ENCODE measurements at regions not wholly inside any gene's neighbourhood (a gene's known extent, or its start where the extent isn't known, plus 50 kb on each side); places are given as distances from the start of the nearest gene placed in this dataset.
"Not testable (repeated sequence)": the region's sequence is repeated elsewhere in the genome, so short reads cannot be mapped to it uniquely, and the experiment has no call there.

DNA sequence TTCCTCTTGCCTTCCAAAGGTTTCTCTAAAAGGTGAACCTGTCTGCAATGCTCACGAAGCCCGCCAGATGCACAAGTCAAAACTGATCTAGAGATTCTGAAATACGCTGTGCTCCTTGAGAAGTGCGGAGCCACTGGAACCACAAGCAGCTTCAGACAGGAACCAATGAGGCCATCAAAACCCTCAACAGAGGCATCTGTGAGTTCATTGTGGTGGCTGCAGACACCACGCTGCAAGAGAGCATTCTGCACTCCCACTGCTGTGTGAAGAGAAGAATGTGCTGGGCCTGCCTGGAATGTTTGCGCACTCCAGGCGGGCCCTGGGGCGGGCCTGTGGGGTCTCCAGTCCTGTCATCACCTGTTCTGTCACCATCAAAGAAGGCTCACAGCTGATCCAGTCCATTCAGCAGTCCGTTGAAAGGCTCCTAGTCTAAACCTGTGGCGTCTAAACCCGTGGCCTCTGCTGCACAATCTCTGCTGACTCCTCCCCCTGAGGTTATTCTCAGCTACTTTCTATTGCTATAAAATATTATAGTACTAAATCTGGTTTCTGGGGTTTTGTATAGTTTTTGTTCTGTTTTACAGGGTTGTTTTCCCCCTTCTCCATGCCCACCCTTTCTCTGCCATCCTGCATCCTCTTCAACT is 187.4 kb downstream of the FAM72C start:
- not testable (repeated sequence) for DNase-seq (ENCODE audit: low read depth, low spot score)

DNA sequence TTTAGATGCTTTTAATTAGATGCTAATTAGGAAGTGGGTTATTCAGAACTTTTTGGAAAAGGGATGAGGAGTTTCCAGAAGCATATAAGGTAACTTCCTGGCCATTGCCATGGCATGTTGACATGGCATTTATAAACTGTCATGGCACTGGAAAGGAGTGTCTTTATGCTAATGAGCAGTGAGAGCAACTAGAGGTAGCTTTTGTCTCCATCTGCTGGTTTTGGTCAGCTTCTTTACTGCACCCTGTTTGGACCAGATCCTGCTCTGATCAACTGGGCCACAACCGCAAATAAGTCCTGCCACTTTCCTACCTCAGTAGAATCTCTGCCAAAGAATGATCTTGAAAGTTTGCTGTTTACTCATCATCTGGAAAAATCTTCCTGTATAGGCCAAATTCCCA is 193.6 kb downstream of the FAM72C start:
- DNase-seq (ENCODE audit: low read depth, low spot score), result not testable (repeated sequence)

DNA sequence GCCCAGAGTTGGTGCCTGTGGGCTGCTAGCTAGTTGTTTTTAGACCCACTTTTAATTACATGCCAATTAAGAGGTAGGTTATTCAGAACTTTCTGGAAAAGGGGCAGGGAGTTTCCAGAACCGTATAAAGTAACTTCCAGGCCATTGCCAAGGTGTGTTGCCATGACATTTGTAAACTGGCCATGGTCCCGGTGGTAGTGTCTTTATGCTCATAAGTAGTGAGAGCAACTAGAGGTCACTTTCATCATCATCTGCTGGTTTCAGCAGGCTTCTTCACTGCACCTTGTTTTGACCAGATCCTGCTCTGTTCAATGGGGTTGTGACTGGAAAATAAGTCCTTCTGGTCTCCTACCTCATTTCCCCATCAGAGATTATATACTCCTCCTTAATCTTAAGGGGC is 207.0 kb downstream of the FAM72C start:
- DNase-seq (ENCODE audit: low read depth, low spot score), result not testable (repeated sequence)

DNA sequence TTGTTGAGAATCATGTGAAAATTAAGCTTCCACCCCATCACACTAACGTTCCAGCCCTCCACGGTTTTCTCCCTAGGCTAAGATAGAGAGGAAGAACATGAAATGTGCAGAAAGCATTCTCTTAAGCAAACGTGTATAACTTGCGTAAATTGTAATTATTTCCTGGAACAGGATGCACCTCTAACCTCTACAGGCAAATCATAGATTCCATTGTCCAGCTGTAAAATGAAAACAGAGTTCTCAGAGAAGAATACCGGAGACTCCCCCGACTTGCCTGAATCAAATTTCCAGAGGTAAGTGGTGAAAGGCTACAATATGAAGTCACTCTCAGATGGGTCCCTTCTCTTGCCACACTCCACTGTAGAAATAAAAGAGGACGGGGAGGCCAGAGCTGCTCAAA is 211.4 kb downstream of the FAM72C start:
- not testable (repeated sequence) for DNase-seq (ENCODE audit: low read depth, low spot score)

DNA sequence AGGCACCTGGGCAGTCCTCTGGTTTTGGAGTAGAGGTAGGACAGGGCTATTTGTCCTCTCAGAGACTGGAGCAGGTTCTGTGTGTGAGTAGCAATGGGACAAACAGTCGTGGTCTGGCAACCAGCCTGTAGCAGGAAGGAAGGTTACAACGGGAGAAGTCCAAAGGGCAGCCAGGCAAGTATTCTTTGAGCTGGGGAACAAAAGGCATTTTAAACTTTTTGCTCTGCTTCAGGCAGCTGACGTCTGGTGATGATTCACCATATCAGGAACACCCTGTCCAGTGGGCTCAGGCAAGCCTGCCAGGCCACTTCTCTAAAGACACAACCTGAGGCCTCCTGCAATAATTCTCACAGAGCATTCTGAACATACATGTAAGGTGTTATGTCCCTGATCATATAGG is 215.8 kb downstream of the FAM72C start:
- DNase-seq (ENCODE audit: low read depth, low spot score), result not testable (repeated sequence)

DNA sequence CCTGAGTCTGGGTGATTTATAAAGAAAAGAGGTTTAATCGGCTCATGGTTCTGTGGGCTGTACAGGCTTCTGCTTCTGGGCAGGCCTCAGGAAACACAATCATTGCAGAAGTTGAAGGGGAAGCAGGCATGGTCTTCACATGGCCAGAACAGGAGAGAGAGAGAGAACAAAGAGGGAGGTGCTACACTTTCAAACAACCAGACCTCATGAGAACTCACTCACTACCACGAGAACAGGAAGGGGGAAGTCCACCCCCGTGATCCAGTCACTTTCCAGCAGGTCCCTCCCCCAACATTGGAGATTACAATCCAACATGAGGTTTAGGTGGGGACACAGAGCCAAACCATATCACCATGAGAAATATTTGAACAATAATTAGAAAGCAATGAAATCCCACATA is 222.9 kb downstream of the FAM72C start:
- DNase-seq (ENCODE audit: low read depth, low spot score), result no peak

DNA sequence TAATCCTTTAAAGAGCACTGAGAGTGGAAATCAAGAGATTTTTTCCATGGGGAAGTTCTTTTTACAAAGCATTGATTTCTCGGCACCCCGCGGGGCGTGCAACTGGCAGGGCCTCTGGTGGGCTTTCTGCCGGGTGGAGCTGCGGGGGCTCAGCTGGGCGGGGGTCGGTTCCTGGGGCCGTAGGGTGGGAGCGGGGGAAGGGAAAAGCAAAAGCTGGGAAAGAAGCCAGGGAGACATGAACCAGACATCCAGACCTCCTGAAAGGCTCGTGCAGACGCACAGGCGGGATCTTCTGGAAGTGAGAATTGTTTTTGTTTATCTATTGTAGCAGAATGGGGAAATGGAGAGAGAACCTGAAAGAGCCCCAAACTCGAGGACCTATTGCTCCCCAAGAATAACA is 235.2 kb downstream of the FAM72C start:
- no peak for DNase-seq (ENCODE audit: low read depth, low spot score)

DNA sequence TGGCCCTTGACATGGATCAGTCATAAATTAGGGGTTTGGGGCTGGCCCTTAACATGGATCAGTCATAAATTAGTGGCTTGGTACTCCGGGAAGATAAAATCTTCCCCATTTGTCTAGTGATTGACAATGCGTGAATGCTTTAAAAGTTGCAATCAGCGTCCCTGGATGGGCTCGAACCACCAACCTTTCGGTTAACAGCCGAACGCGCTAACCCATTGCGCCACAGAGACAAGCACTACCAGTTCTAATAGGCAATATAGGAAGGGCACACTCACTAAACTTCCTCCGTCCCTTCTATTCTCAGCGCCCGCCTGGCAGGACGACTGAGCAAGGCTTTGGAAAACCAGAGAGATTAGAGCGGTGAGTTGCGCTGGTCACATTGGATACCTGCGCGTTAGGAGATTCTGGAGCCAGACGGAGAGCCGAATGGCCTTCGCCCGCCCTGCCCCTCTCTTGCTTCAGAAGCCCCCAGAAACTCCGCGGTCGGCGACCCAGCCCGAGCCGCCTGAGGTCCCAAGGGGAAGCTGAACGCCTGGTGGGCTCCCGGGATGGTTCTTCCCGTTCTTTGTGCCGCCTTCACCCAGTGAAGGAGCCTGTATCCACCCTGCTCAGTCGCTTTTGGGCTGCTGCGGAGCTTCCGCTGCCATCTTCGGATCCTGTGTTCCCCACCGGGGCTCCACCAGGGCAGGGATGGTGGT is 235.9 kb downstream of the FAM72C start:
- no peak for DNase-seq (ENCODE audit: low read depth, low spot score)

DNA sequence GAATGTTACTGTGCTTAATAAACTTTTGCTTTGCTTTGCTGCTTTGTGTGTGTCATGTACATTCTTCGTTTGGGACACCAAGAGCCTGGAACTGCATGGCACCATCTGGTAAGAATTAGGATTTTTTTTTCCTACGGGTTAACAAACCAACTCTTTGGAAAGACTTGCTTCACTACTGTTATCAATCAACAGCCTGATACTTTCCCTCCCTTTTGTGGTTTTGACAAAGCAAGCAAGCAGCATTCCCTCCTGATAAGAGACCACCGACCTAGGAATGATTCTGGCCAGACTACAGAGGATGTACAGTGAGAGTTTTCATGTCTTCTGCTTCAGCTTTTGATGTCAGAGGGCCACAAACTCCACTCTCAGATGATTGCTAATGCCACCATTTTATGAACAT is 237.5 kb downstream of the FAM72C start:
- not testable (repeated sequence) for DNase-seq (ENCODE audit: low read depth, low spot score)

DNA sequence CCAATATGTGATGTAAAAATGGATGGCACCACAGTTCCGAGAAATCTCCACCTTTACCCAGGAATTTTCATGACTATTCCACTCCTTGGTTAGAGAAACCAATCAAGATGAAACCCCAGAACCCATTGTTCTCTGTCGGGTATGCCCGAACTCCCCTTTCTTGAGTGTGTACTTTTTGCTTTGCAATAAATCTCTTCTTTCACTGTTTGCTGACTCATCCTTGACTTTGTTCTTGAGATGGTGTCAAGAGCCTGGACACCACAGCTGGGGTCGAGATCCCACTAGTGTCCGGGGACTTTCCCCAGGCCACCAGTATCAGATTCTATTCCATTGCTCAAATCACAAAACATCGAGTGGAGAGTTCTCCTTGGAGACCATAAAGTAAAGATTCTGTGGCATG is 240.9 kb downstream of the FAM72C start:
- not testable (repeated sequence) for DNase-seq (ENCODE audit: low read depth, low spot score)

DNA sequence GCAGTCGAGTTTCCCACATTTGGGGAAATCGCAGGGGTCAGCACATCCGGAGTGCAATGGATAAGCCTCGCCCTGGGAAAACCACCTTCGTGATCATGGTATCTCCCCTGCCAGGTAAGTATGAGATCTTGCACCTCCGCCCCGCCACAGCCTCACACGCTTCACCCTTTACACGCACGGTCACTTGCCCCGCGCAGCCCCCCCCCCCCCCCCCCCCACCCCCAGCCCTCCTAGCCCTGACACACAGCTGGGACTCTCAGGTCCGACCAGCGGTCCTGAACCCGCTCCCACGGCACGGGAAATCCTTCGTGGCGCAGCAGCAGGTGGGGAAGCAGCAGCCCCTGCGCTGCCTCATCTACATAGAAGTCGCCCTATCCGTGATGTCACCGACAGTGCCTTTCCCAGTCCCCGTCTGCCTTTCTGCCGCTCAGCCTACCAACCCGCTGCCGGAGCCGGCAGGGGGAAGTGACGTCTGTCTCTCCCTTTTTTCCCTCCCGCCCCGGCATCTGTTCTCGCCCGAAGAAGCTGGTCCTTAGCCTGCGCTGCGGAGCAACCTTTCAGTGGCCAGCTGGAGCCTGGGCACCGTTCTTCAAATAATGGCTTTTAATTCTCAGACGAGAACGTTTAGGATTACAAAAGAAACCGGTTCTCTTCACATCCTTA is 242.2 kb downstream of the FAM72C start:
- DNase-seq (ENCODE audit: low read depth, low spot score), result not testable (repeated sequence)

DNA sequence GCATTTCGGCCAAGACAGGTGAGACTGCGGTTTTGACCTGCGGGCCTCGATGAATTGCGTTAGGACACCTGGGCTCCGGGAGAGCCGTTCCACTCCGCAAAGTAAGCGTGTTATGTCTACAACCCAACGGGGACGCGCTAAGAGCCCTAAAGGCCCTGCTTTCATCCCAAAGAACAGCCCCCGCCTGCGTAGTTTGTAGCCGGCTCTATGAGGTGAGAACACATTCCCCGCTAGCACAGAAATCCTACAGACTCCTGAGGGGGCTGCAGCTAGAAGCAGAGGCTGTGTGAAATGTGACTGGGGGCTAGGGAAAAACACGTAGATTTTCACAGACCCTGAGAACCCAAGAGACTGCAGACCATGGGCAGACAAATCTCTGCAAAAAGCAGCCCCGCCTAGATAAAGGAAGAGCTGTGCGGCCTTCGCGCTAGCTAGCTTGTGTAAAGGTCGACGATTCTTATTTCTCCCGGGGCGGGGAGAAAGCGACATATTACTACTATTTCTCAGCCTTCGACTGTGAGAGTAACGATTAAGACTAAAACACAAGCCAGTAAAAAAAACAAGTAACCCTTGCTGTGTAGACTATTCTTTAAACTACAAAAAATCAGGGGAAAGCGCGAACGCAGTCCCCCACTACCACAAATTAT is 242.9 kb downstream of the FAM72C start:
- not testable (repeated sequence) for DNase-seq (ENCODE audit: low read depth, low spot score)

DNA sequence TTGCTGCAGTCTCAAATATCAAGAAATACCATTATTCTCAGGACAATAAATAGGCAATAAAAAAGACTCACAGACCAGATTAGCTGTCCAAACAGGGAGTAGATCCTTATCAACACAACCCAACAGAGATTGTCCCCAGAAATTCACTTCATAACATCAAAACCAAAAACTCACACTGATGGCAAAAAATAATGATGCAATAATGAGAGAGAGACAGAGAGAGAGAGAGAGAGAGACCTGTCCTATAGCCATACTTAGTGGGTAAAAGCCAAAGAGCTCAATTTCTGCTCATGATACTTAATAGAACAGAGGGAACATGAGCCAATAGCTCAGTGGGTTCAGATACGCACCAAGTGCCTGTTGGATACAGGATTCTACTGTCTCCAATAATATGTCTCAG is 244.5 kb downstream of the FAM72C start:
- DNase-seq (ENCODE audit: low read depth, low spot score), result no peak

DNA sequence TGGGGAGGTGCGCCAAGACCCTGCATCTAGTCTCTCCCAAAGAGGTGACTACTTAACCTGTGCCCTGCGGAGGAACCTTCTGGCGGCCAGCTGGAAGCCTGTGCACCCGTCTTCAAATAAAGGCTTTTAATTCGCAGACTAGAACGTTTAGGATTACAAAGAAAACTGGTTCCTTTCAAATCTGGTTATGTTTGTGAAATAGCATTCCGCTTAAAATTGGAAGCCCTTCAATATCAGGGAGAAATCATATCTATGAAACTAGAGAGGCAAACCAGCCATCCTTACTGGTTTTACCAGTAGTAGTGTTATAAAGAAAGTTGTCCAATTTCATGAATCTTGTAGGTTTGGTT is 250.8 kb downstream of the FAM72C start:
- no peak for DNase-seq (ENCODE audit: low read depth, low spot score)

DNA sequence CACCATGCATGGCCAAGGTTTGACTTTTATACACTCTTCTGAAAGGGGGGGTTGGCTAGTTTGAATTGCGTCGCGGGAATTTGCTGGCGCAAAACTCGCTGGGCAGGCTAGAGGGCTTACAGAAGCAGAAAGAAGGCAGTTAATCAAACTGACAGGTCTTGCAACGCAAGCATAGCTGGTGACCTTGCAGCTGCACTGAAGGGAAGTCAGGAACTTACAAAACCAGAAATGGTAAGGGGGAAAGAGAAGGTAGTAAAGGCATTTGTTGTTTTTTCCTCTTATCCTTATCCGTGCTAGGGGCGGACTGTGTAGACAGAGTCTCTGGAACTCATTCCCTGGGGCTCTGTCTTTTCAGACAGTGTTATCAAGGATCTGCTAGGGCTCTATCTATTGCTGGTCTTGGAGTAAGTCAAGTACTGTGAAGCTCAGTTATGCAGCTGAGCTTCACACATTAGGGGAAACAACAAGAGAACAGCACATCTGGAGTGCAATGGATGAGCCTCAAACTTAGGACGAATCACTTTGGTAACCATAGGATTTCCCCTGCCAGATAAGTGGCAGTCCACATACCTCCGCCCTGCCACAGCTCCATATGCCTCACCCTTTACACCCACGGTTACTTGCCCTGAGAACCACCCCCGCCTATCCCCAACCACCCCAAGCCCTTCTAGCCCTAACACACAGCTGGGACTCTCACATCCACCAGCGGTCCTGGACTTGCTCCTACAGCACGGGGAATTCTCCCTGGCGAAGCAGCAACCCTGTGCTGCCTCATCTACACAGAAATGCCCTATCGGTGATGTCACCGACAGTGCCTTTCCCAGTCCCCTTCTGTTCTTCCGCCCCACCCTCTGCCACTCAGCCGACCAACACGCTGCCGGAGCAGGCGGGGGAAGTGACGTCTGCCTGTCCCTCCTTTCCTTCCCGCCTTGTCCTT is 251.4 kb downstream of the FAM72C start:
- DNase-seq (ENCODE audit: low read depth, low spot score), result no peak

DNA sequence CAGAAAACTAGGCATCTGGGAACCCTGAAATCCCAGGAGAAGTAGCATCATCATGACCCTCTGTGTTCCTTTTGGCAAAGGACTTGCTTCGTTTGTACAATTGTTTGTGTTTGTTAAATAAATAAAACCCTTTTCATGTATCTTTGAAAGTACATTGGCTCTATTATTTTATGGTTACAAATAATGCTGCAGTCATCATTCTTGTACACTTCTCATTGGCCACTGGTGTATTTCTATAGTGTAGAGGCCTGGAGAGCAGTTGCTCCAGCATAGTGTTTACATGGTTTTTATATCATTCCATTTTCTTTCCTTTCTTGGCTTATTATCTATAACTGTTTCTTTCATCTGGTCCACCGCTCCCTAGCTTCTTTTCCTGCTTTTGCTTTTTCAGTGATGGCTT is 253.3 kb downstream of the FAM72C start:
- DNase-seq (ENCODE audit: low read depth, low spot score), result no peak

DNA sequence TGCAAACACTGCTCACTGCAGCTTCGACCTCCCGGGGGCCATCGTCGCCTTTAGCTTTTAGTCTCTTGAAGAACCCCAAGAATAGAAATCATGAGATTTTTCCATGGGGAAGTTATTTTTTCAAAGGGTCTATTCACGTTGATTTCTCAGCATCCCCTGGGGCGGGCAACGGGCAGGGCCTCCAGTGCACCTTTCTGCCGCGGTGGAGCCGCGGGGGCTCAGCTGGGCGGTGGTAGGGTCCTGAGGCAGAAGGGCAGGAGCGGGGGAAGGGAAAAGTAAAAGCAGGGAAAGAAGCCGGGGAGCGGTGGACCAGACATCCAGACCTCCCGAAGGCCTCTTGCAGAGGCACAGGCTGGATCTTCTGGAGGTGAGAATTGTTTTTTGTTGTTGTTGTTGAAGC is 253.8 kb downstream of the FAM72C start:
- no peak for DNase-seq (ENCODE audit: low read depth, low spot score)

DNA sequence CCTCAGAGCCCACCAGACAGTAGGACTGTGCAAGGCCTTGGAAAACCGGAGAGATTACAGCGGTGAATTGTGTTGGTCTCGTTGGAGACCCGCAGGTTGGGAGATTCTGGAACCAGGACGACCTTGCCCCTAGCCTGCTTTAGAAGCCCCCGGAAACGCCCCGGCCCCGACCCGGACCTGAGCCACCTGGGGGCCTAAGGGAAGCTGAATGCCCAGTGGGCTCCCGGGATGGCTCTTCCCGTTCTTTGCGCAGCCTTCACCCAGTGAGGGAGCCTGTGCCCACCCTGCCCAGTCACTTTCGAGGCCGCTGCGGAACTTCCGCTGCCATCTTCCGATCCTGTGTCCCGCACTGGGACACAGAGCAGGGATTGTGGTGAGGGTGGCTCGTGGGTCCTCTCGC is 254.4 kb downstream of the FAM72C start:
- no peak for DNase-seq (ENCODE audit: low read depth, low spot score)

DNA sequence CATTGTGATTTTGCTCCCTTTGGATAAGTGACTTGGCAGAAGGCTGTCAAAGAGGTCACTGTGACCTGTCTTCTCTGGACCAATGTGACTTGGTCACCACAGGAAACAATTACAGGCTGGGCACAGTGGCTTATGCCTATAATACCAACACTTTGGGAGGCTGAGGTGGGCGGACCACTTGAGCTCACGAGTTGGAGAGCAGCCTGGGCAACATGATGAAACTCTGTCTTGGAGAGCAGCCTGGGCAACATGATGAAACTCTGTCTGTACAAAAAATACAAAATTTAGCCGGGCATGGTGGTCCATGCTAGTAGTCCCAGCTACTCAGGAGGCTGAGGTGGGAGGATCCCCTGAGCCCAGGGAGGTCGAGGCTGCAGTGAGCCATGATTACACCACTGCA is 256.9 kb downstream of the FAM72C start:
- DNase-seq (ENCODE audit: low read depth, low spot score), result not testable (repeated sequence)

DNA sequence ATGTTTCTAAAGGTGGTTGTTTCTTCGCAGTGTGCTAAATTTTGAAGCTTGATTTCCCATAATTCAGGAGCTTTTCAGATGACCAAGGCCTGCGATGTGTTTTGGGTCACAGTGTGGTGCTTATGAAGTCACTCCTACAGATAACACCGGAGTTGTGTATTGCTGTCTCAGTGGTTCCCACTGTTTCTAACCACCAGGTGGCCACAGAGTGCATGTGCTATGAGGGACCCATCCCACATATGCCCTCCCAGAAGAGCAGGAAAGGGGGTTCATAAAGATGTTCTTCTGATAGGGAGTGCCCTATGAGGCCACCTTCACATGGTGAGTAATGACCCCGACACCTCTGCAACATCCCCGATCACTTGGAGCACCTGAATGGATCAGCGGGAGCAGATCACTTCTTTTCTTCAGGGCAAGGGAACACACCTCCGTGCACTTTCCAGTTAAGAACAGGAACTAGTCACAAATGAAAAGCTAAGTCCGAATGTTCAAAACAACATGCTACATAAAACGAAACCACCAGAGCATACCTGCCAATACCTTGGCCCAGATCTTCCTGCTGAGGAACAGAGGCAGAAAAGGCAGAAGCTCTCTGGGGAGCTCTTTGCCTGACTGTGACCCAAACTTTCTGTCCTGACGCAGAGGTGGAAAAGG is 262.1 kb downstream of the FAM72C start:
- DNase-seq (ENCODE audit: low read depth, low spot score), result not testable (repeated sequence)

DNA sequence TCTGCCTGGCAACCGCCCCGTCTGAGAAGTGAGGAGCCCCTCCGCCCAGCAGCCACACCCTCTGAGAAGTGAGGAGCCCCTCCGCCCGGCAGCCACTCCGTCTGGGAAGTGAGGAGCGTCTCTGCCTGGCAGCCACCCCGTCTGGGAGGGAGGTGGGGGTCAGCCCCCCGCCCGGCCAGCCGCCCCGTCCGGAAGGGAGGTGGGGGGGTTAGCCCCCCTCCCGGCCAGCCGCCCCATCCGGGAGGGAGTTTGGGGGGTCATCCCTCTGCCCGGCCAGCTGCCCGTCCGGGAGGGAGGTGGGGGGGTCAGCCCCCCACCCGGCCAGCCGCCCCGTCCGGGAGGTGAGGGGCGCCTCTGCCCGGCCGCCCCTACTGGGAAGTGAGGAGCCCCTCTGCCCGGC is 269.0 kb downstream of the FAM72C start:
- not testable (repeated sequence) for DNase-seq (ENCODE audit: low read depth, low spot score)

Measured in activated CD4-positive, CD25-positive, alpha-beta regulatory T cell treated with anti-CD3 and anti-CD28 coated beads, Interleukin-2, amount 50 U/mL, for 16 hours (primary cell).